HepG2 (cell line): ENCODE measurements at regions not wholly inside any gene's neighbourhood (a gene's known extent, or its start where the extent isn't known, plus 50 kb on each side); places are given as distances from the start of the nearest gene placed in this dataset.

Experiments
- ATAC-seq: fragments of 200-7000 bp; cut with Tn5 transposase; 3 replicates; pipeline ENCODE4 v1.9.1; 2020; ENCODE audit warnings: mild to moderate bottlenecking, moderate library complexity
- BruUV-seq: library from RNA; stranded (reverse); fragments of 400-500 nt; replicated peaks from 2 replicates; lab custom pipeline; 2021; lab: Mats Ljungman, UMichigan
- CTCF ChIA-PET: fragments of 300-600 bp; formaldehyde crosslinking; extraction: SDS; loops from one replicate; lab custom pipeline; 2021; ENCODE audit warnings: low total read pairs, inconsistent platforms, low intra/inter-chr PET ratio; lab: Yijun Ruan, JAX
- POLR2A ChIA-PET: fragments of 350-600 bp; sonication (Branson Sonifier 250); formaldehyde crosslinking; loops from one replicate; lab custom pipeline; 2020; ENCODE audit warnings: antibody characterized with exemption, inconsistent platforms; lab: Yijun Ruan, JAX
- DNase-seq: peaks from one replicate; pipeline ENCODE4 v3.0.0-alpha.2; 2015; ENCODE audit warnings: low spot score
- FAIRE-seq: peaks from 3 replicates; lab custom pipeline; 2011; peaks lifted over from hg19 to GRCh38; lab: Jason Lieb, UNC
- H2AFZ ChIP-seq: one replicate; pipeline ENCODE4 v1.6.1; 2011; ENCODE audit warnings: low read length, inconsistent platforms
- H3K27ac ChIP-seq: fragments of 300-600 bp; 3 replicates; pipeline ENCODE4 v1.8.0; 2011; ENCODE audit warnings: mixed run types, mild to moderate bottlenecking, mixed read lengths, low read length, inconsistent platforms; ENCODE audit not compliant: insufficient read depth; ENCODE audit errors: extremely low read length
- H3K27me3 ChIP-seq, 2 experiments: fragments of 200-600 bp in 1 of 2; 2 replicates in 1 of 2; 3 replicates in 1 of 2; pipeline versions ENCODE4 v1.6.0 to v1.8.0; 2011; ENCODE audit warnings: low read length in 2 of 2, mild to moderate bottlenecking in 2 of 2, moderate library complexity in 2 of 2, inconsistent platforms in 1 of 2; ENCODE audit not compliant: insufficient read depth in 2 of 2, control insufficient read depth in 1 of 2
- H3K36me3 ChIP-seq, 2 experiments: fragments of 200-600 bp in 1 of 2; replicated peaks in 1 of 2; 2 replicates in 1 of 2; 3 replicates in 1 of 2; pipeline versions ENCODE4 v1.5.1 to v1.8.0; 2011; ENCODE audit warnings: low read length in 2 of 2, inconsistent platforms in 1 of 2; ENCODE audit not compliant: insufficient read depth in 2 of 2, control insufficient read depth in 1 of 2
- H3K4me1 ChIP-seq: 2 replicates; pipeline ENCODE4 v1.5.1; 2012; ENCODE audit warnings: low read length, inconsistent platforms; ENCODE audit not compliant: insufficient read depth
- H3K4me2 ChIP-seq: 2 replicates; pipeline ENCODE4 v1.6.0; 2011; ENCODE audit warnings: low read depth, low read length, inconsistent platforms
- H3K4me3 ChIP-seq, 3 experiments: fragments of 200-600 bp in 1 of 3; sonication (generic), shearing (Covaris generic) in 1 of 3; replicated peaks in 1 of 3; 2 replicates each; pipeline ENCODE4 v1.5.1; 2011 to 2016; ENCODE audit warnings: low read length in 3 of 3, inconsistent platforms in 2 of 3, low read depth in 2 of 3, mild to moderate bottlenecking in 2 of 3, control low read depth in 1 of 3, mixed read lengths in 1 of 3; ENCODE audit not compliant: insufficient read depth in 1 of 3
- H3K79me2 ChIP-seq: one replicate; pipeline ENCODE4 v1.6.1; 2011; ENCODE audit warnings: low read length, inconsistent platforms; ENCODE audit not compliant: insufficient read depth
- H3K9ac ChIP-seq: 2 replicates; pipeline ENCODE4 v1.6.0; 2011; ENCODE audit warnings: mild to moderate bottlenecking, low read depth, low read length, inconsistent platforms; ENCODE audit not compliant: insufficient read depth
- H3K9me3 ChIP-seq: 2 replicates; pipeline ENCODE4 v1.5.1; 2012; ENCODE audit warnings: mild to moderate bottlenecking, low read length
- H4K20me1 ChIP-seq: 2 replicates; pipeline ENCODE4 v1.6.0; 2011; ENCODE audit warnings: inconsistent platforms, mild to moderate bottlenecking, low read length, moderate library complexity; ENCODE audit not compliant: insufficient read depth
- ATF7-NPFF ChIP-seq: sonication (generic); formaldehyde crosslinking; IDR thresholded peaks from 2 replicates; pipeline ENCODE4 v1.8.1; 2023; ENCODE audit warnings: mild to moderate bottlenecking, low read depth, missing genetic modification reagents, moderate library complexity
- CBX5 ChIP-seq: sonication (generic); formaldehyde crosslinking; IDR thresholded peaks from 2 replicates; pipeline ENCODE4 v1.4.0; 2020; ENCODE audit warnings: missing genetic modification reagents, borderline replicate concordance
- ELF1 ChIP-seq: sonication (generic); formaldehyde crosslinking; IDR thresholded peaks from 2 replicates; pipeline ENCODE4 v1.4.0; 2020; ENCODE audit warnings: missing genetic modification reagents
- FOXM1 ChIP-seq: sonication (generic); formaldehyde crosslinking; IDR thresholded peaks from 2 replicates; pipeline ENCODE4 v1.5.0; 2020; ENCODE audit warnings: missing genetic modification reagents
- MAFF ChIP-seq: IDR thresholded peaks from 2 replicates; pipeline ENCODE4 v1.6.1; 2011; ENCODE audit warnings: low read depth, low read length, improper control_type of control experiment
- MAFK ChIP-seq, 2 experiments: IDR thresholded peaks in 1 of 2; conservative IDR thresholded peaks in 1 of 2; 2 replicates each; pipeline ENCODE4 v1.6.1; 2011; ENCODE audit warnings: improper control_type of control experiment in 2 of 2, low read length in 2 of 2
- NCOA2 ChIP-seq: sonication (generic); formaldehyde crosslinking; IDR thresholded peaks from 2 replicates; pipeline ENCODE4 v1.8.0; 2022; ENCODE audit warnings: inconsistent platforms
- NFAT5 ChIP-seq: sonication (generic); formaldehyde crosslinking; IDR thresholded peaks from 2 replicates; pipeline ENCODE4 v1.4.0; 2020; ENCODE audit warnings: missing genetic modification reagents
- SRY ChIP-seq: sonication (generic); formaldehyde crosslinking; IDR thresholded peaks from 2 replicates; pipeline ENCODE4 v1.8.0; 2022; ENCODE audit warnings: mild to moderate bottlenecking, missing genetic modification reagents
- ZFP82 ChIP-seq: sonication (generic); formaldehyde crosslinking; IDR thresholded peaks from 2 replicates; pipeline ENCODE4 v1.5.1; 2020; ENCODE audit warnings: mild to moderate bottlenecking, missing genetic modification reagents, borderline replicate concordance
- ZNF3 ChIP-seq: IDR thresholded peaks from 2 replicates; pipeline ENCODE4 v1.7.0; 2017; ENCODE audit warnings: inconsistent platforms
- ZNF337 ChIP-seq: sonication (generic); formaldehyde crosslinking; IDR thresholded peaks from 2 replicates; pipeline ENCODE4 v1.5.1; 2020; ENCODE audit warnings: missing genetic modification reagents, low read depth, mild to moderate bottlenecking, borderline replicate concordance
- ZNF724P ChIP-seq: sonication (generic); formaldehyde crosslinking; IDR thresholded peaks from 2 replicates; pipeline ENCODE4 v1.8.0; 2022; ENCODE audit warnings: missing genetic modification reagents, borderline replicate concordance
- ZNF883 ChIP-seq: sonication (generic); formaldehyde crosslinking; IDR thresholded peaks from 2 replicates; pipeline ENCODE4 v1.5.1; 2020; ENCODE audit warnings: mild to moderate bottlenecking, missing genetic modification reagents; ENCODE audit errors: not compliant biosample characterization
- WGBS: methylation state at CpG from one replicate; pipeline ENCODE4 v1.1.6; 2017; ENCODE audit warnings: low lambda C conversion rate; 5-methylcytosine and 5-hydroxymethylcytosine counted together
- in situ Hi-C: cut with HindIII; loops from 2 replicates; pipeline ENCODE4 v1.10.0; 2017; ENCODE audit warnings: low pct_unique_long_range_greater_than_20kb; ENCODE audit not compliant: extremely low pct_ligation_motif_present
- intact Hi-C: fragments of 100-400 bp; cut with micrococcal nuclease; formaldehyde crosslinking; loops from one replicate; pipeline ENCODE4 v1.10.0; 2022; ENCODE audit not compliant: unreplicated experiment
- TF ChIP-seq, protein P1 (sequence below): sonication (generic); formaldehyde crosslinking; IDR thresholded peaks from 2 replicates; pipeline ENCODE4 v1.4.0; 2020; ENCODE audit warnings: missing genetic modification reagents, borderline replicate concordance

- H2AFZ ChIP-seq, result no peak overlapping the region
- ATAC-seq, result no peak
- H3K4me3 ChIP-seq, result no peak overlapping the region
Observed at GRCh38 chr6:126570507-126570906, 230.6 kb downstream of the CENPW start.

DNA sequence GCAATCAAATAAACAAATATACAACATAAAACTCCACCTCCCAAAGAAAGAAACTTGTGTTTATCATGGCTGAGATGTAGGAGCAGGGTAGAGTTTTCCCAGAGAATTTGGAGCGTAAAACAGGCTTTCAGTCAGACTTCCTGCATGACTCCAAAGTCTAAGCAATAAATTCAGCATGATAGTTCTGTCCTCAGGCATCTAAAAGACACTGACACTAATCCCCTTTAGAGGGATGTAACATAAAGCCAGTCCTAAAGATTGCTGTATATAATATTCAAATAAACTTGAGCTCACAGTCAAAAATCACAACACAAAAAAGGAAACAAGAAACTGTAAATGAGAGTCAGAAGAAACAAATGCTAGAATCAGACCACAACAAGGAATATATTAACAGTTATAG lies 234.4 kb downstream of the CENPW start:
- no TSS peak for BruUV-seq
- POLR2A ChIA-PET, result no interaction called here
- intact Hi-C loops, result no loop called here
- Histone ChIP-seq H3K27me3 (no peaks in the 10 kb centered on the region), H3K4me1 (no peaks in the 10 kb centered on the region), H3K4me3 (no peak overlapping the region), H3K27ac (no peak overlapping the region), H4K20me1 (no peaks in the 10 kb centered on the region), H3K9ac (no peak overlapping the region), H3K9me3 (no peaks in the 10 kb centered on the region), H3K36me3 (no peaks in the 10 kb centered on the region), H3K79me2 (no peaks in the 10 kb centered on the region), H3K4me2 (no peak overlapping the region), H2AFZ (no peak overlapping the region)
- CTCF ChIA-PET, result no interaction called here
- 7% methylated on average over 1 of the region's 1 CpG for WGBS
- DNase-seq (no peak), ATAC-seq (no peak), FAIRE-seq (no peak)
- in situ Hi-C loops, result no loop called here
- TF ChIP-seq, protein P1, sequence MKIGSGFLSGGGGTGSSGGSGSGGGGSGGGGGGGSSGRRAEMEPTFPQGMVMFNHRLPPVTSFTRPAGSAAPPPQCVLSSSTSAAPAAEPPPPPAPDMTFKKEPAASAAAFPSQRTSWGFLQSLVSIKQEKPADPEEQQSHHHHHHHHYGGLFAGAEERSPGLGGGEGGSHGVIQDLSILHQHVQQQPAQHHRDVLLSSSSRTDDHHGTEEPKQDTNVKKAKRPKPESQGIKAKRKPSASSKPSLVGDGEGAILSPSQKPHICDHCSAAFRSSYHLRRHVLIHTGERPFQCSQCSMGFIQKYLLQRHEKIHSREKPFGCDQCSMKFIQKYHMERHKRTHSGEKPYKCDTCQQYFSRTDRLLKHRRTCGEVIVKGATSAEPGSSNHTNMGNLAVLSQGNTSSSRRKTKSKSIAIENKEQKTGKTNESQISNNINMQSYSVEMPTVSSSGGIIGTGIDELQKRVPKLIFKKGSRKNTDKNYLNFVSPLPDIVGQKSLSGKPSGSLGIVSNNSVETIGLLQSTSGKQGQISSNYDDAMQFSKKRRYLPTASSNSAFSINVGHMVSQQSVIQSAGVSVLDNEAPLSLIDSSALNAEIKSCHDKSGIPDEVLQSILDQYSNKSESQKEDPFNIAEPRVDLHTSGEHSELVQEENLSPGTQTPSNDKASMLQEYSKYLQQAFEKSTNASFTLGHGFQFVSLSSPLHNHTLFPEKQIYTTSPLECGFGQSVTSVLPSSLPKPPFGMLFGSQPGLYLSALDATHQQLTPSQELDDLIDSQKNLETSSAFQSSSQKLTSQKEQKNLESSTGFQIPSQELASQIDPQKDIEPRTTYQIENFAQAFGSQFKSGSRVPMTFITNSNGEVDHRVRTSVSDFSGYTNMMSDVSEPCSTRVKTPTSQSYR (CRISPR knock-in tag), result no peak
- TF ChIP-seq NCOA2 (CRISPR knock-in tag) (no peak), SRY (no peak), CBX5 (CRISPR knock-in tag) (no peak), ZFP82 (CRISPR knock-in tag) (no peak), NFAT5 (CRISPR knock-in tag) (no peak), ZNF337 (CRISPR knock-in tag) (no peak), ELF1 (no peak), ZNF3 (CRISPR knock-in tag) (no peak), ZNF724P (CRISPR knock-in tag) (no peak)

More at GRCh38 chr6:126570507-126570906, 230.6 kb downstream of the CENPW start:
- intact Hi-C loops (no loop called here), in situ Hi-C loops (no loop called here)
- 6% methylated on average over 1 of the region's 1 CpG for WGBS
- Histone ChIP-seq H4K20me1 (no peaks in the 10 kb centered on the region), H3K27ac (no peak overlapping the region), H3K9ac (no peak overlapping the region), H3K36me3 (no peaks in the 10 kb centered on the region), H3K4me2 (no peak overlapping the region), H3K4me1 (no peaks in the 10 kb centered on the region), H3K27me3 (no peaks in the 10 kb centered on the region), H3K9me3 (no peaks in the 10 kb centered on the region), H3K79me2 (no peaks in the 10 kb centered on the region)
- ChIA-PET POLR2A (no interaction called here), CTCF (no interaction called here)
- BruUV-seq, result no TSS peak
- no peak for DNase-seq
- peak; percentile 66 for TF ChIP-seq MAFF
- peak; percentile 56 to 82; a peak in 3 of 4 replicates for TF ChIP-seq MAFK (conservative IDR thresholded peaks at IDR 0.05 in 1 of 2, IDR thresholded peaks at IDR 0.05 in 1 of 2; ENCODE audit: low read length in 2 of 2)
- no peak for TF ChIP-seq ZNF883 (CRISPR knock-in tag)
- no peak for TF ChIP-seq FOXM1 (CRISPR knock-in tag)
- no peak for TF ChIP-seq ATF7-NPFF (CRISPR knock-in tag)
- no peak for FAIRE-seq
